ENCODE measurements at regions not wholly inside any gene's neighbourhood (a gene's known extent, or its start where the extent isn't known, plus 50 kb on each side); places are given as distances from the start of the nearest gene placed in this dataset.

- no peak overlapping the region for H3K9ac ChIP-seq (ENCODE audit: low read length)
- H3K9me2 ChIP-seq (replicated peaks; ENCODE audit: insufficient read depth, low read length): no peaks in the 10 kb centered on the region
- H3K36me3 ChIP-seq (ENCODE audit: insufficient read depth, low read length): no peaks in the 10 kb centered on the region
- no peaks in the 10 kb centered on the region for H3K27me3 ChIP-seq (ENCODE audit: low read length)
- no peak overlapping the region for H3K27ac ChIP-seq (ENCODE audit: low read length)
- no peak overlapping the region for H2AFZ ChIP-seq (ENCODE audit: low read length)
- no peaks in the 10 kb centered on the region for H4K20me1 ChIP-seq (ENCODE audit: insufficient read depth, low read depth, low read length)
- no peak overlapping the region for H3K4me3 ChIP-seq (ENCODE audit: low read length)
- no peak overlapping the region for H3K4me2 ChIP-seq (ENCODE audit: low read depth, low read length, poor library complexity, severe bottlenecking)
- DNase-seq: no peak
- H3K9me3 ChIP-seq (ENCODE audit: low read length): no peaks in the 10 kb centered on the region
- no peaks in the 10 kb centered on the region for H3K79me2 ChIP-seq (ENCODE audit: low read length)
- H3K4me1 ChIP-seq (ENCODE audit: low read length): no peaks in the 10 kb centered on the region
These were observed 374.3 kb downstream of the VPS13C start for GRCh38 chr15:61685971-61686370.

GRCh38 chr15:61685534-61685933, 374.7 kb downstream of the VPS13C start:
- Histone ChIP-seq H3K4me1 (ENCODE audit: low read length) (no peaks in the 10 kb centered on the region), H3K4me2 (ENCODE audit: low read depth, low read length, poor library complexity, severe bottlenecking) (no peak overlapping the region), H4K20me1 (ENCODE audit: insufficient read depth, low read depth, low read length) (no peaks in the 10 kb centered on the region), H3K36me3 (ENCODE audit: insufficient read depth, low read length) (no peaks in the 10 kb centered on the region), H3K4me3 (ENCODE audit: low read length) (no peak overlapping the region), H3K9ac (ENCODE audit: low read length) (no peak overlapping the region), H3K9me2 (replicated peaks; ENCODE audit: insufficient read depth, low read length) (no peaks in the 10 kb centered on the region), H2AFZ (ENCODE audit: low read length) (no peak overlapping the region), H3K27ac (ENCODE audit: low read length) (no peak overlapping the region), H3K27me3 (ENCODE audit: low read length) (no peaks in the 10 kb centered on the region), H3K9me3 (ENCODE audit: low read length) (no peaks in the 10 kb centered on the region), H3K79me2 (ENCODE audit: low read length) (no peaks in the 10 kb centered on the region)
- DNase-seq: no peak

- Histone ChIP-seq H3K36me3 (ENCODE audit: insufficient read depth, low read length) (no peaks in the 10 kb centered on the region), H3K4me3 (ENCODE audit: low read length) (no peak overlapping the region), H3K9me2 (replicated peaks; ENCODE audit: insufficient read depth, low read length) (no peaks in the 10 kb centered on the region), H3K79me2 (ENCODE audit: low read length) (no peaks in the 10 kb centered on the region), H3K27ac (ENCODE audit: low read length) (no peak overlapping the region), H3K4me1 (ENCODE audit: low read length) (no peaks in the 10 kb centered on the region), H2AFZ (ENCODE audit: low read length) (no peak overlapping the region), H3K4me2 (ENCODE audit: low read depth, low read length, poor library complexity, severe bottlenecking) (no peak overlapping the region), H3K9ac (ENCODE audit: low read length) (no peak overlapping the region), H3K27me3 (ENCODE audit: low read length) (no peaks in the 10 kb centered on the region), H3K9me3 (ENCODE audit: low read length) (no peaks in the 10 kb centered on the region), H4K20me1 (ENCODE audit: insufficient read depth, low read depth, low read length) (no peaks in the 10 kb centered on the region)
- no peak for DNase-seq
These were observed 375.3 kb downstream of the VPS13C start for GRCh38 chr15:61684749-61685467.

GRCh38 chr15:61682891-61683735, 377.1 kb downstream of the VPS13C start:
- Histone ChIP-seq H3K4me1 (ENCODE audit: low read length) (no peaks in the 10 kb centered on the region), H3K9me3 (ENCODE audit: low read length) (no peaks in the 10 kb centered on the region), H3K4me2 (ENCODE audit: low read depth, low read length, poor library complexity, severe bottlenecking) (no peak overlapping the region)

GRCh38 chr15:61681676-61682075, 378.6 kb downstream of the VPS13C start:
- Histone ChIP-seq H3K9me3 (ENCODE audit: low read length) (no peaks in the 10 kb centered on the region), H2AFZ (ENCODE audit: low read length) (no peak overlapping the region), H3K36me3 (ENCODE audit: insufficient read depth, low read length) (no peaks in the 10 kb centered on the region), H3K4me3 (ENCODE audit: low read length) (no peak overlapping the region), H3K79me2 (ENCODE audit: low read length) (no peaks in the 10 kb centered on the region), H3K27ac (ENCODE audit: low read length) (no peak overlapping the region), H3K4me2 (ENCODE audit: low read depth, low read length, poor library complexity, severe bottlenecking) (no peak overlapping the region), H4K20me1 (ENCODE audit: insufficient read depth, low read depth, low read length) (no peaks in the 10 kb centered on the region), H3K4me1 (ENCODE audit: low read length) (no peaks in the 10 kb centered on the region), H3K9me2 (replicated peaks; ENCODE audit: insufficient read depth, low read length) (no peaks in the 10 kb centered on the region), H3K27me3 (ENCODE audit: low read length) (no peaks in the 10 kb centered on the region), H3K9ac (ENCODE audit: low read length) (no peak overlapping the region)
- no peak for DNase-seq

More at GRCh38 chr15:61682891-61683735, 377.1 kb downstream of the VPS13C start:
- no peaks in the 10 kb centered on the region for H3K79me2 ChIP-seq (ENCODE audit: low read length)
- H3K36me3 ChIP-seq (ENCODE audit: insufficient read depth, low read length): no peaks in the 10 kb centered on the region
- no peak overlapping the region for H2AFZ ChIP-seq (ENCODE audit: low read length)
- H3K27ac ChIP-seq (ENCODE audit: low read length): no peak overlapping the region
- H3K9ac ChIP-seq (ENCODE audit: low read length): no peak overlapping the region
- H3K4me3 ChIP-seq (ENCODE audit: low read length): no peak overlapping the region
- DNase-seq: no peak
- H3K9me2 ChIP-seq (replicated peaks; ENCODE audit: insufficient read depth, low read length): no peaks in the 10 kb centered on the region
- no peaks in the 10 kb centered on the region for H4K20me1 ChIP-seq (ENCODE audit: insufficient read depth, low read depth, low read length)
- H3K27me3 ChIP-seq (ENCODE audit: low read length): no peaks in the 10 kb centered on the region

GRCh38 chr15:61681038-61681418, 379.2 kb downstream of the VPS13C start:
- Histone ChIP-seq H3K27ac (ENCODE audit: low read length) (no peak overlapping the region), H3K4me1 (ENCODE audit: low read length) (no peaks in the 10 kb centered on the region), H2AFZ (ENCODE audit: low read length) (no peak overlapping the region), H4K20me1 (ENCODE audit: insufficient read depth, low read depth, low read length) (no peaks in the 10 kb centered on the region), H3K79me2 (ENCODE audit: low read length) (no peaks in the 10 kb centered on the region), H3K9me2 (replicated peaks; ENCODE audit: insufficient read depth, low read length) (no peaks in the 10 kb centered on the region), H3K9ac (ENCODE audit: low read length) (no peak overlapping the region), H3K4me2 (ENCODE audit: low read depth, low read length, poor library complexity, severe bottlenecking) (no peak overlapping the region), H3K27me3 (ENCODE audit: low read length) (no peaks in the 10 kb centered on the region), H3K9me3 (ENCODE audit: low read length) (no peaks in the 10 kb centered on the region), H3K36me3 (ENCODE audit: insufficient read depth, low read length) (no peaks in the 10 kb centered on the region), H3K4me3 (ENCODE audit: low read length) (no peak overlapping the region)
- DNase-seq: no peak

- no peak for DNase-seq
- Histone ChIP-seq H3K79me2 (ENCODE audit: low read length) (no peaks in the 10 kb centered on the region), H3K36me3 (ENCODE audit: insufficient read depth, low read length) (no peaks in the 10 kb centered on the region)
These were observed 379.8 kb downstream of the VPS13C start for GRCh38 chr15:61680260-61681037.

GRCh38 chr15:61671736-61672135, 388.5 kb downstream of the VPS13C start:
- Histone ChIP-seq H3K4me2 (ENCODE audit: low read depth, low read length, poor library complexity, severe bottlenecking) (no peak overlapping the region), H3K9me2 (replicated peaks; ENCODE audit: insufficient read depth, low read length) (no peaks in the 10 kb centered on the region), H3K27me3 (ENCODE audit: low read length) (no peaks in the 10 kb centered on the region), H2AFZ (ENCODE audit: low read length) (no peak overlapping the region), H4K20me1 (ENCODE audit: insufficient read depth, low read depth, low read length) (no peaks in the 10 kb centered on the region), H3K4me1 (ENCODE audit: low read length) (no peaks in the 10 kb centered on the region), H3K4me3 (ENCODE audit: low read length) (no peak overlapping the region), H3K27ac (ENCODE audit: low read length) (no peak overlapping the region), H3K9ac (ENCODE audit: low read length) (no peak overlapping the region), H3K9me3 (ENCODE audit: low read length) (no peaks in the 10 kb centered on the region), H3K79me2 (ENCODE audit: low read length) (no peaks in the 10 kb centered on the region), H3K36me3 (ENCODE audit: insufficient read depth, low read length) (no peaks in the 10 kb centered on the region)
- DNase-seq: no peak

More at GRCh38 chr15:61680260-61681037, 379.8 kb downstream of the VPS13C start:
- H3K4me2 ChIP-seq (ENCODE audit: low read depth, low read length, poor library complexity, severe bottlenecking): no peak overlapping the region
- no peak overlapping the region for H2AFZ ChIP-seq (ENCODE audit: low read length)
- H3K9me2 ChIP-seq (replicated peaks; ENCODE audit: insufficient read depth, low read length): no peaks in the 10 kb centered on the region
- no peaks in the 10 kb centered on the region for H3K27me3 ChIP-seq (ENCODE audit: low read length)
- no peaks in the 10 kb centered on the region for H3K4me1 ChIP-seq (ENCODE audit: low read length)
- no peaks in the 10 kb centered on the region for H3K9me3 ChIP-seq (ENCODE audit: low read length)
- H4K20me1 ChIP-seq (ENCODE audit: insufficient read depth, low read depth, low read length): no peaks in the 10 kb centered on the region
- H3K4me3 ChIP-seq (ENCODE audit: low read length): no peak overlapping the region
- no peak overlapping the region for H3K27ac ChIP-seq (ENCODE audit: low read length)
- H3K9ac ChIP-seq (ENCODE audit: low read length): no peak overlapping the region

Measured in Karpas-422 (cell line).